Mesothelial cell of epicardium (in vitro differentiated cells): ENCODE measurements at regions not wholly inside any gene's neighbourhood (a gene's known extent, or its start where the extent isn't known, plus 50 kb on each side); places are given as distances from the start of the nearest gene placed in this dataset.

Experiments
- DNase-seq, 2 experiments: peaks; one replicate each; pipeline ENCODE4 v3.0.0; 2021; ENCODE audit warnings: low spot score in 2 of 2; ENCODE audit not compliant: unreplicated experiment in 2 of 2
- H3K27ac Mint-ChIP-seq: 2 replicates; pipeline ENCODE4 v1.8.0; 2021; ENCODE audit warnings: mixed read lengths
- H3K27me3 Mint-ChIP-seq: 2 replicates; pipeline ENCODE4 v1.8.0; 2021; ENCODE audit warnings: low read depth, mixed read lengths
- H3K36me3 Mint-ChIP-seq: 2 replicates; pipeline ENCODE4 v1.8.0; 2021; ENCODE audit warnings: mixed read lengths
- H3K4me1 Mint-ChIP-seq: 2 replicates; pipeline ENCODE4 v1.8.0; 2021; ENCODE audit warnings: mixed read lengths
- H3K4me3 Mint-ChIP-seq: 2 replicates; pipeline ENCODE4 v1.8.0; 2021; ENCODE audit warnings: mild to moderate bottlenecking, moderate library complexity, mixed read lengths
- H3K9me3 Mint-ChIP-seq: 2 replicates; pipeline ENCODE4 v1.8.0; 2021; ENCODE audit warnings: mixed read lengths
- TF ChIP-seq, protein P1 (sequence below): fragments of 200-600 bp; sonication (generic); IDR thresholded peaks from one replicate; pipeline ENCODE4 v1.5.0; 2021; ENCODE audit warnings: antibody characterized with exemption; ENCODE audit not compliant: unreplicated experiment

DNA sequence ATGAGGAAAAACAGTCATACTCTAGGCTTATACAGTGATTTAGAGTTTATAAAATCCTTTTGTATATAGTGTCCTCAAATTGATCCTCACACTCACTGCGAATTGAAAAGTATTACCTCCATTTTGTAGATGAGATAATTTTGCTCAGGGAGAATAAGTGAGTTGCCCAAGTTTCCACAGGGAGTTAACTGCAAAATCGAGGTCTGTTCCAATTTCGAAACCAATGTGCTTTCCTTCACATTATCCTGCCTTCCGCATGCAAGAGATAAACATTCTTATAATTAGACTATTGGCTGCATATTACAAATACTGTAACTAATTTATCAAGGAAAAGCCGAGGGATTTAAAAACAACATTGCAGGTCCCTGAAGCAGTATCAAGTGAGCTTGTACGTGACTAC lies 667.0 kb downstream of the SQOR start:
- Mint-ChIP-seq H3K27me3 (peaks cover 17% of the 10 kb centered on the region), H3K36me3 (no peaks in the 10 kb centered on the region), H3K4me1 (peaks cover 2% of the 10 kb centered on the region), H3K9me3 (no peaks in the 10 kb centered on the region), H3K27ac (no peak overlapping the region), H3K4me3 (no peak overlapping the region)
- DNase-seq = no peak
- TF ChIP-seq, protein P1, sequence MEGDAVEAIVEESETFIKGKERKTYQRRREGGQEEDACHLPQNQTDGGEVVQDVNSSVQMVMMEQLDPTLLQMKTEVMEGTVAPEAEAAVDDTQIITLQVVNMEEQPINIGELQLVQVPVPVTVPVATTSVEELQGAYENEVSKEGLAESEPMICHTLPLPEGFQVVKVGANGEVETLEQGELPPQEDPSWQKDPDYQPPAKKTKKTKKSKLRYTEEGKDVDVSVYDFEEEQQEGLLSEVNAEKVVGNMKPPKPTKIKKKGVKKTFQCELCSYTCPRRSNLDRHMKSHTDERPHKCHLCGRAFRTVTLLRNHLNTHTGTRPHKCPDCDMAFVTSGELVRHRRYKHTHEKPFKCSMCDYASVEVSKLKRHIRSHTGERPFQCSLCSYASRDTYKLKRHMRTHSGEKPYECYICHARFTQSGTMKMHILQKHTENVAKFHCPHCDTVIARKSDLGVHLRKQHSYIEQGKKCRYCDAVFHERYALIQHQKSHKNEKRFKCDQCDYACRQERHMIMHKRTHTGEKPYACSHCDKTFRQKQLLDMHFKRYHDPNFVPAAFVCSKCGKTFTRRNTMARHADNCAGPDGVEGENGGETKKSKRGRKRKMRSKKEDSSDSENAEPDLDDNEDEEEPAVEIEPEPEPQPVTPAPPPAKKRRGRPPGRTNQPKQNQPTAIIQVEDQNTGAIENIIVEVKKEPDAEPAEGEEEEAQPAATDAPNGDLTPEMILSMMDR = no peak

DNA sequence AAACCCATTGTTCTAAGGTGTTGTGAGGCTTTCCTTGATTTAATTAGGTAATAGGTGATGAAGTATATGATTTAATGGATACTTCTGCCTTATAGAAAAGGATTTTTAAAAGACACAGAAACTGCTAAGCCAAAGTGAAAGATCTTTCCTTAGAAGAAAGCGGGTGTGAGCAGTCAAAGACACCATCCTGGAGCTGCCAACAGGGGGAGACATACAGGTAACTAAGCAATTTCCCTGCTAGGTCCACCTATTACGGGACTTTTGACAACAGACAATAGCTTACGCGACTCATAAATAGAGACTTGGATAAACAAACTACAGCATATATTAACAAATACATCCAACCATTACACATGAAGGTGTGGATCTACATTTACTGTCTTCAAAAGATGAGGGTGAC lies 669.5 kb downstream of the SQOR start:
- H3K4me3 Mint-ChIP-seq = no peak overlapping the region
- no peaks in the 10 kb centered on the region for H3K4me1 Mint-ChIP-seq
- DNase-seq = no peak
- H3K36me3 Mint-ChIP-seq = no peaks in the 10 kb centered on the region
- no peak overlapping the region for H3K27ac Mint-ChIP-seq
- H3K9me3 Mint-ChIP-seq = no peaks in the 10 kb centered on the region
- peaks cover 33% of the 10 kb centered on the region for H3K27me3 Mint-ChIP-seq
- TF ChIP-seq, protein P1 = peak; percentile 27

DNA sequence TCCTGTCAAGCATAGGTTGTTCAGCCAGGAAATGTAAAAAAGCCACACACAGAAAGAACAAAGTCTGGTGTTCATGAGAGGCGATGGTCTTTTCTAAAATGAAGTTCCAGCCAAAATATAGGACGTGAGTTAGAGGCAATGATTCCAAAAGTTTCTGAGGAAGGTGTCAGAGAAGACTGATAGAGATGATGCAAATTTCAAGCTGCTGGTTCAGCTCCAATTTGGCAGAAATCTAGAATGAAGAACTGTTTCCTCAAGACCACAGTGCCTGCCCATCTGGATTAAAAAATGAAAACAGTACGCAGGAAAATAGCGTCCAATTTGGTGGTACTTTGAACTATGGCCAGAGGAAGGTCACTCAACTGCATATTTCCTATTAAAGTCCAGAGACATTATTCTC lies 672.9 kb downstream of the SQOR start:
- Mint-ChIP-seq H3K27me3 (peaks cover 29% of the 10 kb centered on the region), H3K9me3 (no peaks in the 10 kb centered on the region), H3K36me3 (no peaks in the 10 kb centered on the region), H3K4me1 (no peaks in the 10 kb centered on the region), H3K27ac (no peak overlapping the region), H3K4me3 (no peak overlapping the region)
- no peak for DNase-seq
- TF ChIP-seq, protein P1 = no peak

DNA sequence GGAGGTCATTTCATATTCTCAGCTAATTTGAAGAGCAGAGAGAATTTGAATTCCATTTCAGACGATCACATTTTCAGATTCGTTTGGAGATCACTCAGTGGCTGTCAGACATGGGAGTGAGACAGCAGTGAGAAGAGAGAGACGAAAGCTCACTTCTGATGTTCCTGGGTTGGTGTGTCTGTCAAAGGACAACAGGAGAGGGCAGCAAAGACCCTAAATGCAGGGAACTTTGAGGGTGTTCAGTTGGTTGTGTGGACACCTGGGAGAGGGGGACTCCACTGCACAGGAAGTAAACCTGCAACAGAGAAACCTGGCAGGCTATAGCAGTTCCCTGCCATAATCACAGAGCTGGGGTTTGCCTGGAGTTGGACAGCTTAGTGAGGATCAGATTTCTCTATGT lies 675.1 kb downstream of the SQOR start:
- TF ChIP-seq, protein P1 = no peak
- Mint-ChIP-seq H3K4me3 (no peak overlapping the region), H3K27ac (no peak overlapping the region), H3K27me3 (peaks cover 28% of the 10 kb centered on the region), H3K4me1 (no peaks in the 10 kb centered on the region), H3K9me3 (no peaks in the 10 kb centered on the region), H3K36me3 (no peaks in the 10 kb centered on the region)
- DNase-seq = no peak

DNA sequence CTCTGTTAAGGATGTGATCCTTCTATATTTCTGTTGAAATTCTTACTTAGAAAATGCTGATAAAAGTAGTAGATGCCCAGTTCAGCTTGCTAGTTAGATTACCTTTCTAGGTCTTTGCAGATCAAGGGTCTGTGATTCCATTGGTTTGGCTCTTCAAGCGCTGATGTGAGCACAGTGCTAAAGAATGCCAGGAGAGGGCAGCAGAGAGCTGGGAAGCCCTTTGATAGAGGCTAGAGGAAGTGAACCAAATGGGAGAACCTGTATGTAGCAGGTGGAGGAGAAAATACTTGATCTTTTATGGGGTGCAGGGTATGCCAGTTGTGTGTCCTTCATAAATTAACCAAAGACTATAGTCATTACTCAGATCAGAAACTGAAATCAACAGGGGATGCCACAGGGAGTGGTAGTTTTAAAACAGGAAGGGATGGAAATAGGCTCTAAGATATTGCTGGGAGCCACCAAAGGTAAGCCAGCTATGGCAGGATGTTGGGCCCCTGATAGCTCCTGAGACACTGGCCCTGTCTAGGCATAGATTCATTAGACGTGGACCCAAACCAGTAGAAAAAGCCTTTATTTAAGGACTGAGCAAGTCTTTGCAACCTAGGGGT lies 677.4 kb downstream of the SQOR start:
- peak; percentile 49 to 85 for DNase-seq
- Mint-ChIP-seq H3K27me3 (peaks cover 18% of the 10 kb centered on the region), H3K4me1 (no peaks in the 10 kb centered on the region), H3K27ac (no peak overlapping the region), H3K4me3 (no peak overlapping the region), H3K36me3 (no peaks in the 10 kb centered on the region), H3K9me3 (no peaks in the 10 kb centered on the region)
- TF ChIP-seq, protein P1 = peak; percentile 61

DNA sequence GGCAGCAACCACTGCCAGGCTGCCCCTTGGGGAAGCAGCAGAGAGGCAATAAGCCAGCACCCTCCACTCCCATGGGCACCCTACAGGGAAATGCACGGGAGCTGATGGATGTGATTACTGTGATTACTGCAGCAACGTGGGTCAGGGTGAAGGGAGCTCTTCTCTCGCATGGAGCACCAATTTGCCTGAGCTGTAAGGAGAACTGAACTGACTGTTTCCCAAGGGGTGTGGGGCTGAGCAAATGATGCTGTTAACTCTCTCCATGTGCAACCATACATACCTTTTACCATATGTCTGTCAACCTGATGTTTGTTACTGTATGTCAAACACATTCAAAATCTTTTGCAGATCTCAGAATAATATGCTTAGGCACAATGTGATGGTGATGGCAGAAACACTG lies 680.6 kb downstream of the SQOR start:
- no peak for DNase-seq
- TF ChIP-seq, protein P1 = no peak
- Mint-ChIP-seq H3K4me1 (no peaks in the 10 kb centered on the region), H3K36me3 (no peaks in the 10 kb centered on the region), H3K9me3 (no peaks in the 10 kb centered on the region), H3K27me3 (no peaks in the 10 kb centered on the region), H3K27ac (no peak overlapping the region), H3K4me3 (no peak overlapping the region)
